PFSK-1 (cell line): ENCODE measurements at regions not wholly inside any gene's neighbourhood (a gene's known extent, or its start where the extent isn't known, plus 50 kb on each side); places are given as distances from the start of the nearest gene placed in this dataset.

Experiments
- FOXP2 ChIP-seq: optimal IDR thresholded peaks from 2 replicates; pipeline ENCODE3; 2011; ENCODE audit warnings: borderline replicate concordance, control low read depth, inconsistent platforms; ENCODE audit not compliant: insufficient read depth; ENCODE audit errors: extremely low read length, extremely low read depth
- POLR2AphosphoS5 ChIP-seq: IDR thresholded peaks from 2 replicates; pipeline ENCODE4 v1.6.1; 2012; ENCODE audit warnings: low read depth, mild to moderate bottlenecking, control low read depth, low read length, moderate library complexity
- SIN3A ChIP-seq: IDR thresholded peaks from 2 replicates; pipeline ENCODE4 v1.6.1; 2012; ENCODE audit warnings: mild to moderate bottlenecking, low read length, moderate library complexity, borderline replicate concordance; ENCODE audit not compliant: insufficient read depth
- TAF1 ChIP-seq: IDR thresholded peaks from 2 replicates; pipeline ENCODE4 v1.6.1; 2012; ENCODE audit warnings: low read length, control low read depth, borderline replicate concordance; ENCODE audit not compliant: insufficient read depth
- TF ChIP-seq, protein P1 (sequence below), 2 experiments: IDR thresholded peaks; 2 replicates each; pipeline versions ENCODE4 v1.6.1 to v1.8.0; 2011 to 2012; ENCODE audit warnings: low read depth in 2 of 2, low read length in 2 of 2, control low read depth in 1 of 2, inconsistent platforms in 1 of 2, mild to moderate bottlenecking in 1 of 2, moderate library complexity in 1 of 2; ENCODE audit not compliant: insufficient read depth in 1 of 2

DNA sequence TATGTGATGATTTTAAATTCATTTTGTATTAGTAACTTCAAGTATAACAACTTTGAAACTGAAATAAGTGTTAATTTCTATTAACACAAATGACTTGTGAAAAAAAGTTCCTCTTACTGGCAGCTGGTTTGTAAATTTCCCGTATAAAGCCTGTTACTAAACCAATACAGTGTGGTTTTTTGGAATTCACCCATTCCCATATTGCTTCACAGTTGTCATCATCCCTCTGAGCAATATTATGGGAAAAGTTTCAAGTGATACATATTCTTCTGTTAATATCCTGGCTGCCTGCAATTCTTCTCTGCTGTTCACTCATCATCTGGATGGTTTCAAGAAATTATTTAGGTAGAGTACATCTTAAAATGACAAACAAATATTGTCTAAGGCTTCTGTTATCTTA lies 1185.1 kb upstream of the C9orf72 start:
- TF ChIP-seq TAF1 (no peak), POLR2AphosphoS5 (no peak), FOXP2 (no peak), SIN3A (no peak)
- TF ChIP-seq, protein P1, sequence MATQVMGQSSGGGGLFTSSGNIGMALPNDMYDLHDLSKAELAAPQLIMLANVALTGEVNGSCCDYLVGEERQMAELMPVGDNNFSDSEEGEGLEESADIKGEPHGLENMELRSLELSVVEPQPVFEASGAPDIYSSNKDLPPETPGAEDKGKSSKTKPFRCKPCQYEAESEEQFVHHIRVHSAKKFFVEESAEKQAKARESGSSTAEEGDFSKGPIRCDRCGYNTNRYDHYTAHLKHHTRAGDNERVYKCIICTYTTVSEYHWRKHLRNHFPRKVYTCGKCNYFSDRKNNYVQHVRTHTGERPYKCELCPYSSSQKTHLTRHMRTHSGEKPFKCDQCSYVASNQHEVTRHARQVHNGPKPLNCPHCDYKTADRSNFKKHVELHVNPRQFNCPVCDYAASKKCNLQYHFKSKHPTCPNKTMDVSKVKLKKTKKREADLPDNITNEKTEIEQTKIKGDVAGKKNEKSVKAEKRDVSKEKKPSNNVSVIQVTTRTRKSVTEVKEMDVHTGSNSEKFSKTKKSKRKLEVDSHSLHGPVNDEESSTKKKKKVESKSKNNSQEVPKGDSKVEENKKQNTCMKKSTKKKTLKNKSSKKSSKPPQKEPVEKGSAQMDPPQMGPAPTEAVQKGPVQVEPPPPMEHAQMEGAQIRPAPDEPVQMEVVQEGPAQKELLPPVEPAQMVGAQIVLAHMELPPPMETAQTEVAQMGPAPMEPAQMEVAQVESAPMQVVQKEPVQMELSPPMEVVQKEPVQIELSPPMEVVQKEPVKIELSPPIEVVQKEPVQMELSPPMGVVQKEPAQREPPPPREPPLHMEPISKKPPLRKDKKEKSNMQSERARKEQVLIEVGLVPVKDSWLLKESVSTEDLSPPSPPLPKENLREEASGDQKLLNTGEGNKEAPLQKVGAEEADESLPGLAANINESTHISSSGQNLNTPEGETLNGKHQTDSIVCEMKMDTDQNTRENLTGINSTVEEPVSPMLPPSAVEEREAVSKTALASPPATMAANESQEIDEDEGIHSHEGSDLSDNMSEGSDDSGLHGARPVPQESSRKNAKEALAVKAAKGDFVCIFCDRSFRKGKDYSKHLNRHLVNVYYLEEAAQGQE (IDR thresholded peaks at IDR 0.05; ENCODE audit: insufficient read depth in 1 of 2, low read depth in 2 of 2, low read length in 2 of 2) = no peak

DNA sequence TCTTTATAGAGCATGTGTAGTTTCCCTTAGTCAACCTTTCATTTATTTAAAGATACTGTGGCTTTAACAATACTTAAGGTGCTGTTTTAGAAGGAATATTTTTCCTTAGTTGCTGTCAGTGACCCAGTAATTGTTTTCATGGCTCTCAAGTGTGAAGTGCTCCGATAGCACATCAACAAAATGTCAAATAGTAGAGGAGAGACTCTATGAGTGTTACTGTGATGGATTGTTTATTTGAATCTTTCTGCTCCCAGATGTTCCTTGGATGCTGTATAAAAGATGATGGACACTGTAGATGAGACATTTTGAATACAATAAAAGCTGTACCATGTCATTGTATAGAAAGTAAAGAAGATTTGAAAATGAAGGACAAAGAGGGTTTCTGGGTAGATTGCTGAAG lies 1185.7 kb upstream of the C9orf72 start:
- TF ChIP-seq POLR2AphosphoS5 (no peak), SIN3A (no peak), TAF1 (no peak), FOXP2 (no peak)
- TF ChIP-seq, protein P1 (IDR thresholded peaks at IDR 0.05; ENCODE audit: insufficient read depth in 1 of 2, low read depth in 2 of 2, low read length in 2 of 2) = no peak

DNA sequence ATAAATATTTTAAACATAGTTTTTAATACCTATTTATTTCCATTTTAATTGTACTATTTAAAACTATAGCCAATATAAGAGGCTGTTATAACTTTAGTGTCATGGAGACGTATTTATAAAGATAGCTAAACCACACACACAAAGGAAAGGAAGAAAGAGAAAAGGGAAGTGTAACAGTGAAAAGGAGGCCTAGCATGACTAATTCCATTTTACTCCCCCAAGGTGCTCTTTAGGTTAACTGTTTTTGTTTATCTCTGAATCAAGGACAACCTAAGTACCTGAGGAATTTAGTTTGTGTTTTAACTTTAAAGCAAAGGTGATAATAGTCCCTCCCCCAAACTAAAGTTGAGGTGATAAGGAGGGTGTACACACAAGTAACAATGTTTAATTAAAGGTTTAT lies 1188.9 kb upstream of the C9orf72 start:
- TF ChIP-seq POLR2AphosphoS5 = no peak
- TF ChIP-seq SIN3A = no peak
- TF ChIP-seq, protein P1 (IDR thresholded peaks at IDR 0.05; ENCODE audit: insufficient read depth in 1 of 2, low read depth in 2 of 2, low read length in 2 of 2) = no peak
- no peak for TF ChIP-seq FOXP2
- no peak for TF ChIP-seq TAF1

DNA sequence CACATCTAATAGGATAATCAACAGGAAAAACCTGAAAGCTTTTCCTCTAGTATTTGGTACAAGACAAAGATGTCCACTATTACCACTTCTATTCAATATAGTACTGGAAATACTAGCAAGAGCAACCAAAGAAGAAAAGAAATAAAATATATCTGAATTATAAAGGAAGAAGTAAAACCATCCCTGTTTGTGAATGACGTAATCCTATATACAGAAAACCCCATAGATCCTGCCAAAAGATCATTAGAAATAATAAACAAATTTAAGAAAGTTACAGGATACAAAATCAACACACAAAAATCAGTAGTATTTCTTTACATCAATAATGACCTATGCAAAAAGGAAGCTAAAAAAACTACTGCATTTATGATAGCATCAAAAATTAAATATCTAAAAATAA lies 1191.3 kb upstream of the C9orf72 start:
- TF ChIP-seq, protein P1 (IDR thresholded peaks at IDR 0.05; ENCODE audit: insufficient read depth in 1 of 2, low read depth in 2 of 2, low read length in 2 of 2) = no peak
- TF ChIP-seq POLR2AphosphoS5 (no peak), TAF1 (no peak), FOXP2 (no peak), SIN3A (no peak)

DNA sequence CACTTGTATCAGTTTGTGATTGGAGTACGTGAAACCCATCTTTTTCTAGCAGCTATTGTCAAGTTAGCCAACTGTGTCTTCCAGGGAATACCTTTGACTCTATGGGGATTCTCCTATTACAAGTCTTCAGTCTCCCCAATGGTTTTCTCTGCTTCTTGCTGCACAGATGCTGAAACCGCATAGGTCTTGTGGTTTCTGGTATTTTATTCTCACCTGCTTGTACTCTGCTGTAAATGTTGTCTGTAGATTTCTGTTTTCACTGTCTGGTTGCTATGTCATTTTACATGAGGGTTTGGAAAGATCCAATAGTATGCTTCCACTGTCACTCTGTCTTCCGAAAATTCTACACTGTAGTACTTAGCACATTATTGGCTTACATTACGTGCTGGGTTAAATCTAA lies 1196.9 kb upstream of the C9orf72 start:
- TF ChIP-seq POLR2AphosphoS5 (no peak), SIN3A (no peak), FOXP2 (no peak), TAF1 (no peak)
- TF ChIP-seq, protein P1 (IDR thresholded peaks at IDR 0.05; ENCODE audit: insufficient read depth in 1 of 2, low read depth in 2 of 2, low read length in 2 of 2) = no peak
